ENCODE measurements at regions not wholly inside any gene's neighbourhood (a gene's known extent, or its start where the extent isn't known, plus 50 kb on each side); places are given as distances from the start of the nearest gene placed in this dataset.
"Not testable (repeated sequence)": the region's sequence is repeated elsewhere in the genome, so short reads cannot be mapped to it uniquely, and the experiment has no call there.

DNA sequence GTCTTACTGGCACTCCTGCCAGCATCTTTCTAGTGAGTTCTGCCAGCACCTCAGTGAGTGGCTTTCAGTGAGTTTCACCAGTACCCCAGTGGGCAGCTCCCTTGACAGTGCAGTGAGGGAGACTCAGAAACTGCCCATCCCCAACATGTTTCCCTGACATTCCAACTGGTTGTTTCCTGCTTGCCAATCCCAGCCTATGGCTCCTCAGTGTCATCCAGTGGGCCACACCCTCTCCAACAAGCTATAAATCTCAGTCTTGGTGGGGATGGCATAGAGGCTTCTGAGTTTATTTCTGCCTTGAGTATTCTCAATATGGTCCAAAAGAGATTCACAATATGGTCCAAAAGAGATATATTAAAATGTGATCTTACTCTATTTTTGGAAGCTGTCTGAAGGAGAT lies 461.2 kb upstream of the NR3C2 start:
- Histone ChIP-seq H3K27ac (no peak overlapping the region), H3K4me3 (ENCODE audit: low read depth, low read length) (no peak overlapping the region), H3K36me3 (replicated peaks) (no peaks in the 10 kb centered on the region), H3K27me3 (replicated peaks) (no peaks in the 10 kb centered on the region)
- DNase-seq = no peak
- TF ChIP-seq, protein P1, sequence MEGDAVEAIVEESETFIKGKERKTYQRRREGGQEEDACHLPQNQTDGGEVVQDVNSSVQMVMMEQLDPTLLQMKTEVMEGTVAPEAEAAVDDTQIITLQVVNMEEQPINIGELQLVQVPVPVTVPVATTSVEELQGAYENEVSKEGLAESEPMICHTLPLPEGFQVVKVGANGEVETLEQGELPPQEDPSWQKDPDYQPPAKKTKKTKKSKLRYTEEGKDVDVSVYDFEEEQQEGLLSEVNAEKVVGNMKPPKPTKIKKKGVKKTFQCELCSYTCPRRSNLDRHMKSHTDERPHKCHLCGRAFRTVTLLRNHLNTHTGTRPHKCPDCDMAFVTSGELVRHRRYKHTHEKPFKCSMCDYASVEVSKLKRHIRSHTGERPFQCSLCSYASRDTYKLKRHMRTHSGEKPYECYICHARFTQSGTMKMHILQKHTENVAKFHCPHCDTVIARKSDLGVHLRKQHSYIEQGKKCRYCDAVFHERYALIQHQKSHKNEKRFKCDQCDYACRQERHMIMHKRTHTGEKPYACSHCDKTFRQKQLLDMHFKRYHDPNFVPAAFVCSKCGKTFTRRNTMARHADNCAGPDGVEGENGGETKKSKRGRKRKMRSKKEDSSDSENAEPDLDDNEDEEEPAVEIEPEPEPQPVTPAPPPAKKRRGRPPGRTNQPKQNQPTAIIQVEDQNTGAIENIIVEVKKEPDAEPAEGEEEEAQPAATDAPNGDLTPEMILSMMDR (IDR thresholded peaks at IDR 0.05; ENCODE audit: low read depth, low read length, missing control alignments) = no peak
- in situ Hi-C loops (cut with HindIII; ENCODE audit: low pct_ligation_motif_present, low sequenced_read_pairs) = no loop called here

DNA sequence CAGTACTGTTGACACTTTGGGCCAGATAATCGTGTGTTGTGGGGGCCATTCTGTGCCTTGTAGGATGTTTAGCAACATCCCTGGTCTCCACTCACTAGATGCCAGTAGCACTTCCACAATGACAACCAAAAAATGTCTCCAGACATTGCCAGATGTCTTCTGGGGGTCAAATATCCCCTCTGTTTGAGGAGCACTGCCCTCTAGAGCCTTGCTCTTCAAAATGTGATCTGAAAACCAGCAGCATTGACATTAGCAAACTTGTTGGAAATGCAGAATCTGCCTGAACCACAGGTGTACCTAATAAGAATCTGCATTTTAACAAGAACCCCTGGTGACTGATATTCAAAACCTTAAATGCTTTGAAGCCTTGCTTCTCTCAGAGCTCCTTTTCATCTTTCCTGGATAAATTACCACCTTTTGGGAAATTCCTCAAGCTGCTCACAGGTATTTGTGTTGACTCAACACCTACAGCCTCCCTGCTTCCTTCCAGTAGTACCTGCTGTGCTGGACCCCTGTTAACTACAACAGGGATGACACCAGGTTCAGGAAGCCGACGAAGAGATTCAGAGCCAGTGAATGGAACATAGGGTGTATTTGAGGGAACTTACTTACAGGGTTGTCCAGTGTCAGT lies 459.0 kb upstream of the NR3C2 start:
- Histone ChIP-seq H3K27ac (no peak overlapping the region), H3K27me3 (replicated peaks) (no peaks in the 10 kb centered on the region), H3K36me3 (replicated peaks) (no peaks in the 10 kb centered on the region), H3K4me3 (ENCODE audit: low read depth, low read length) (no peak overlapping the region)
- no peak for DNase-seq
- in situ Hi-C loops (cut with HindIII; ENCODE audit: low pct_ligation_motif_present, low sequenced_read_pairs) = no loop called here
- TF ChIP-seq, protein P1 (IDR thresholded peaks at IDR 0.05; ENCODE audit: low read depth, low read length, missing control alignments) = no peak

DNA sequence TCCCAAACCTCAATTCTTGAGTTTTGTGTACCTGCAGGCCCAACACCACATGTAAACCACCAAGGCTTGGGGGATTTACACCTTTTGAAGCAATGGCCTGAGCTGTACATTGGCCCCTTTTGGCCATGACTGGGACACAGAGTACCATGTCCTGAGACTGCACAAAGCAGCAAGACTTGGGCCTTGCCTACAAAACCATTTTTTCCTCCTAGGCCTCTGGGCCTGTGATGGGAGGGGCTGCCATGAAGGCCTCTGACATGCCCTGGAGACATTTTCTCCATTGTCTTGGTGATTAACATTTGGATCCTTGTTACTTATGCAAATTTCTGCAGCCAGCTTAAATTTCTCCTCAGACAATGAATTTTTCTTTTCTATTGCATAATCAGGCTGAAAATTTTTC lies 455.9 kb upstream of the NR3C2 start:
- H3K36me3 ChIP-seq (replicated peaks); DNase-seq; in situ Hi-C loops (cut with HindIII; ENCODE audit: low pct_ligation_motif_present, low sequenced_read_pairs): not testable (repeated sequence)

DNA sequence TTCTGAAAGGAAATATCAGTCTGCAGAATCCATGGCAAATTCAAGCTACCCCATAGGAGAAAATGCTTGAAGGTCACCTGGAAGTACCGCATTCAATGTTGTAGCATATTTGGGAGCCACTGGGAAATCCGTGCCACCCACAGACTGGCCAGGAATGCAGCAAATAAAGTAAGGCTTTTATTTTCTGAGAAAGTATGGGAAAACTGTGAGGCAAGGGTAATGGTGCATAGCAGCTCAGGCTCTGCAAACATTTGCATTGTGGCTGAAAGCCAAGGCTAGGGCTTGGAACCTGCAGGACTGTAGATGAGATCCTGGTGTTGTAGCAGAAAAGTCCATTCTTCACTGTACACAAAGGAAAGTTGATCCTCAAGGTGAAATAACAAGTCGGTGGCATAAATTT lies 450.9 kb upstream of the NR3C2 start:
- Histone ChIP-seq H3K27me3 (replicated peaks) (no peaks in the 10 kb centered on the region), H3K36me3 (replicated peaks) (no peaks in the 10 kb centered on the region), H3K4me3 (ENCODE audit: low read depth, low read length) (no peak overlapping the region), H3K27ac (no peak overlapping the region)
- TF ChIP-seq, protein P1 (IDR thresholded peaks at IDR 0.05; ENCODE audit: low read depth, low read length, missing control alignments) = no peak
- no peak for DNase-seq
- in situ Hi-C loops (cut with HindIII; ENCODE audit: low pct_ligation_motif_present, low sequenced_read_pairs) = no loop called here

More for the DNA sequence above, 455.9 kb upstream of the NR3C2 start:
- not testable (repeated sequence) for H3K27ac ChIP-seq; H3K27me3 ChIP-seq (replicated peaks); H3K4me3 ChIP-seq (ENCODE audit: low read depth, low read length)

DNA sequence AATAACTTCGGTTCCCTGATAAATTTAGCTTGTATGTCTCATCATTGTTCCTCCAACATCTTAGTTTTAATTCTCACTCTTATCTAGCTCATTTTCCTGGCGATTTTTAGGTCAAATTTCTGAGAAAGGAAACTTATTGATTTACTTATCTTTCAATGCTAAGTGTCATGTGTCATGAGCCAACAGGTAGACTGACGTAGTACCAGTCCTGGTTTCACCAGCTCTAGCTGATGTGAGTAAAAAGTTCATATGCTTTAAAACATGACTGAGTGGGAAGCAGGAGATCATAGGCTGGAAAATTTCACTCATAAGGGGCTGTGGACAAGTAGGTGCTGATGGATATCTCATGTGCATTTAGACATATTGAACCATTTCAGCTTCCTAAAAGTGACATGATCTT lies 441.7 kb upstream of the NR3C2 start:
- H3K4me3 ChIP-seq (ENCODE audit: low read depth, low read length) = no peak overlapping the region
- no peak overlapping the region for H3K27ac ChIP-seq
- no peaks in the 10 kb centered on the region for H3K36me3 ChIP-seq (replicated peaks)
- no peaks in the 10 kb centered on the region for H3K27me3 ChIP-seq (replicated peaks)
- in situ Hi-C loops (cut with HindIII; ENCODE audit: low pct_ligation_motif_present, low sequenced_read_pairs) = no loop called here
- TF ChIP-seq, protein P1 (IDR thresholded peaks at IDR 0.05; ENCODE audit: low read depth, low read length, missing control alignments) = no peak
- DNase-seq = no peak

DNA sequence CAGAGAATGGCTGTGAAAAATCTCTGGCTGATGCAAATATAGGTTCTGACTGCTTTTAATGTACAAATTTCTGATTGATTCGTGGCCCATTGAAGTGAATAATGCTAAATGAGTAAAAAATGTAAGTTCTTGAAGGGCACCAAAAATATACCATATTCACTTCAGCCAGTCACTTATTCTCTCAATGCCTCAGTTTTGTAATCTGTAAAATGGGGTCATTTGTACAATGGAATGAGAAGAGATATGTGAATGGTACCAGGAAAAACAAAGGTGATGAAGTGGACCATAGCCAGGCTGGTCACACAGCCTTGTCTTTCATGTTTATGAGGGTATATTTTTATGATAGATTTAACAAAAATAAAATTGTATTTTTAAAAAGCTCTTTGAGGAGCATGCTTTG lies 441.2 kb upstream of the NR3C2 start:
- in situ Hi-C loops (cut with HindIII; ENCODE audit: low pct_ligation_motif_present, low sequenced_read_pairs) = no loop called here
- no peak overlapping the region for H3K4me3 ChIP-seq (ENCODE audit: low read depth, low read length)
- TF ChIP-seq, protein P1 (IDR thresholded peaks at IDR 0.05; ENCODE audit: low read depth, low read length, missing control alignments) = no peak
- H3K36me3 ChIP-seq (replicated peaks) = no peaks in the 10 kb centered on the region
- no peak for DNase-seq
- no peaks in the 10 kb centered on the region for H3K27me3 ChIP-seq (replicated peaks)
- no peak overlapping the region for H3K27ac ChIP-seq

Measured in brain microvascular endothelial cell (primary cell).